NCI-H2081 (cell line): ENCODE measurements at regions not wholly inside any gene's neighbourhood (a gene's known extent, or its start where the extent isn't known, plus 50 kb on each side); places are given as distances from the start of the nearest gene placed in this dataset.
"Not testable (repeated sequence)": the region's sequence is repeated elsewhere in the genome, so short reads cannot be mapped to it uniquely, and the experiment has no call there.

Experiments
- DNase-seq, 2 experiments: peaks; one replicate each; lab custom pipeline; 2025; lab: John Stamatoyannopoulos, UW

- peak in 1 of 2 experiments; percentile 54 for DNase-seq
Measured at GRCh38 chr2:181790716-181791649, 100.5 kb upstream of the ITPRID2 start.

- no peak for DNase-seq
Measured at GRCh38 chr2:181792906-181793305, 98.6 kb upstream of the ITPRID2 start.

DNA sequence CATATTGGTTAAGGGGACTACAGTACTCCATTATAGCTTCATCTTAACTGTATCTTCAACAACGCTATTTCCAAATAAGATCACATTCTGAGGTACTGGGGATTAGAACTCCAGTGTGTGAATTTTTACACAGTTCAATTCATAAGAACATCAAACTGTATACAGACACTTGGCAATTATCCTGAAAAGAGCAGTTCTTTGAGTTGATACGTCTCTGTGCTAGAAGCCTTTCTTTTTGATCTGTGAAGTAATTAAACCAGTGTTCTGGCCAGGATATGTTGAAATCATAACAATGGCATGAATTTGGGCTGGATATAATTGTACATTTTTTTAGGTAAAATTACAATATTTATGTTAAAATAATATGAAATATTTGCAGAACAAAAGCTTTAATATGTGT, 93.5 kb upstream of the ITPRID2 start:
- DNase-seq, result no peak

DNA sequence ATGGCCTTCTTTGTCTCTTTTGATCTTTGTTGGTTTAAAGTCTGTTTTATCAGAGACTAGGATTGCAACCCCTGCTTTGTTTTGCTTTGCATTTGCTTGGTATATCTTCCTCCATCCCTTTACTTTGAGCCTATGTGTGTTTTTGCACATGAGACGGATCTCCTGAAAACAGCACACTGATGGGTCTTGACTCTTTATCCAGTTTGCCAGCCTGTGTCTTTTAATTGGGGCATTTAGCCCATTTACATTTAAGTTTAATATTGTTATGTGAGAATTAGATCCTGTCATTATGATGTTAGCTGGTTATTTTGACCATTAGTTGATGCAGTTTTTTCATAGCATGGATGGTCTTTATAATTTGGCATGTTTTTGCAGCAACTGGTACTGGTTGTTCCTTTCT, 89.2 kb upstream of the ITPRID2 start:
- DNase-seq, result not testable (repeated sequence)

DNA sequence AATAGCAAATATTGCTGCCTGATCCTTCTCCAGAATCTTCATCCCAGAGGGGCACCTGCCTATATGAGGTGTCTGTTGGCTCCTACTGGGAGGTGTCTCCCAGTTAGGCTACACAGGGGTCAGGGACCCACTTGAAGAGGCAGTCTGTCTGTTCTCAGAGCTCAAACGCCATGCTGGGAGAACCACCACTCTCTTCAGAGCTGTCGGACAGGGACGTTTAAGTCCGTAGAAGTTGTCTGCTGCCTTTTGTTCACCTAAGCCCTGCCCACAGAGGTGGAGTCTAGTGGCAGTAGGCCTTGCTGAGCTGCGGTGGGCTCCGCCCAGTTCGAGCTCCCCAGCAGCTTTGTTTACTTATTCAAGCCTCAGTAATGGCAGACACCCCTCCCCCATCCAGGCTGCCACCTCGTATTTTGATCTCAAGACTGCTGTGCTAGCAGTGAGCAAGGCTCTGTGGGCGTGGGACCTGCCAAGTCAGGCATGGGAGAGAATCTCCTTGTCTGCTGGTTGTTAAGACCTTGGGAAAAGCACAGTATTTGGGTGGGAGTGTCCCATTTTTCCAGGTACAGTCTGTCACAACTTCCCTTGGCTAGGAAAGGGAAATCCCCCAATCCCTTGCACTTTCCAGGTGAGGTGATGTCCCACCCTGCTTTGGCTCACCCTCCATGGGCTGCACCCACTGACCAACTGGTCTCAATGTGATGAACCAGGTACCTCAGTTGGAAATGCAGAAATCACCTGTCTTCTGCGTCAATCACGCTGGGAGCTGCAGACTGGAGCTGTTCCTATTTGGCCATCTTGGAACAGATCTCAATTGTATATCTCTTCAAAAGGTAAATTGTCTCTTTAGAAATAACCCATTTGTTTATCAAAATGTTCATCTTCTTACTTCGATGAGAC, 87.4 kb upstream of the ITPRID2 start:
- not testable (repeated sequence) for DNase-seq

DNA sequence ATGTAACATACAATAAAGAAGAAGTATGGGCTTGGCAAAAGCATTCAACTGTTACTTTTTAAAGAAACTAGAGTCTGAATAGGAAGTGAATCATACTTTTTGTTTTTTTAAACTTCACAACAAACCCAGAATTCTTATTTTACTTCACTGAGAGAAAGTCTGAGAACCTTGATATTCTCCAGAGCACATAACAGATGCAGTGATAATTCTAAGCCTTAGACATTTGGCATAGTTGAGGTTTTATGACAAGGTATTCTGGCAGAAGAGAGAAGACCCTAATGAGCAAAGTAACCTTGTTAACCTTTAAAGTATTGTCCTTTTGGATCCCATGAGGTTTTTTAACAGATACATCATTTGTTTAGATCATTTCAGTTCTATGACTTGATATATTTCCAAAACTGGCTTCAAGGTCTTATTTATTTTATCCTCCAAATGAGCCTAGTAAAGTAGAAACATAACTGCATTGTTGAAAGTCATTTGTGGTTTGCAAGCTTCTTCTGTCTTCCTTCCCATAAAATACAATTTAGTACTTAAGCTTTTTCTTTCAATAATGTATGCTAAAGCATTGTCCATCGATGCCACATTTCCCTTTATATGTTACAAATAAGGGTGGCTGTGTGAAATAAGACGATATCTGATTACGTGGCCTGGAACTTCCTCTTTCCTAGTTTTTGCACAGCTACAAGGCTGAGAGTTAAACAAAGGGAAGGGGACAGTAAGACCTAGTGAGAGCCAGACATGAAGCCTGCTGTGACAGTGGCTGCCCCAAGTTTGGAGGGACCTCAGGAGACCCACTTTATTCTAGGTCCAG, 86.1 kb upstream of the ITPRID2 start:
- no peak for DNase-seq

DNA sequence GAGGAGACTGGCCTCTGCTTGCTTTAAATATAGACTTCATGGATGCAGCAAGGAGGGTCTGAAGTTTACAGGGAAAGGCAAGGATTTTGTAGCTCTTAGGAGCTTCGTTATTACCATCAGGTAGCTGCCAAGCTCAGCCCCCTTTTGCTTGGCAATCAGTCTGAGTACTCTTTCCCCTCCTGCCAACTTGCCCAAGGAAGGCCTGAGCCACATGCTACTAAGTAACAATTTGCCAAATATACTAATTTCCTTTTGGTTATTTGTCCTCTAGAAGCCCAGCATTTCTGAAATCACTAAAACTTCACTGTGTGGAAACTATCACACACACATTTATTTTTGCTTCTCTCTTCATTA, 85.5 kb upstream of the ITPRID2 start:
- no peak for DNase-seq

DNA sequence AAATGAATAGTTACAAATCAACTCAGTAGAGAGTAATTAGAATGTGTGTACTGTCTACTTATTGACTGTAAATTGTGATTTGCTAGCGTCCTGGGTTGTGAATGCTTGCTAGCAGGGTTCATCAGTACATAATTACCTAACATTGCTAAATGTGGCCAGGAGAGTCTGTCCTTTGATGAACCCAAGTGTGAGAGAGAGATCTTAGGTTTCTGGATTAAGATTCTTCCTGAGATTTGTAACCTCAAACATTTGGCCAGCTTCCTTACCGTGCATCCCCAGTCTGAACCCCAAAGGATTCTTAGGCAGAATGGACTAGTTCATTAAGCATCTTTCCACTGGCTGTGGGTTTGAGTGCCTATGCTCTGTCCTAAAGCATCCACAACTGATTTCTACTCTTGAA, 84.0 kb upstream of the ITPRID2 start:
- no peak for DNase-seq

GRCh38 chr2:181810823-181811695, 80.5 kb upstream of the ITPRID2 start:
- peak in 1 of 2 experiments; percentile 26 for DNase-seq

- DNase-seq, result no peak
Measured at GRCh38 chr2:181812106-181812743, 79.3 kb upstream of the ITPRID2 start.

- no peak for DNase-seq
Measured at GRCh38 chr2:181814057-181814491, 77.5 kb upstream of the ITPRID2 start.

- DNase-seq, result no peak
Measured at GRCh38 chr2:181817509-181817908, 74.0 kb upstream of the ITPRID2 start.

DNA sequence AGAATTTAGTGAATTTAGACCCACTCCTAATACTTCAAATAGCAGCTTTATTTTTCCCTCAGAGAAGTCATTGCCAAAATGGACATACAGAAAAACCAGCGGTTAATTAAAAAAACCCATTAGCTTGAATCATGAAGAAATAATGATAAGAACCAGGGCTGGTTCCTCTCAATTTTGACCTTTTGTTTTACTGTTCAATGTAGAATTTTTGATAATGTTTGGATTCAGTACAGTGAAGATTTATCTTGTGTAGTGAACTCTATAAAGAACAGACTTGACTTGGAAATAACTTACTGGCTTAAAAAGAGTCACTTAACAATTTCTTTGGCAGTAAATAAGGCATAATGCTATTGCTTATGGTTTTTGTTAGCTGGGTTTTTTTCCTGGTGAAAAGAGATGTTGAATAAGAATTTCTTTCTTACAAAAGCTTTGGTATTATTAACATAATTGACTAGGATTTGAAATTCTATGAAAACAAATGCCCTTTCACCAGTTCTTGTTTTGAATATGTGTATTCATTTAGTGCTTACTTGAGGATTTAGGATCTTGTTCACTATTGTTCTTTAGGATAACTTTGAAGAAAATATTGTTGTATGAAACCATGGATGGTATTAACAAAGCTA, 73.4 kb upstream of the ITPRID2 start:
- no peak for DNase-seq

DNA sequence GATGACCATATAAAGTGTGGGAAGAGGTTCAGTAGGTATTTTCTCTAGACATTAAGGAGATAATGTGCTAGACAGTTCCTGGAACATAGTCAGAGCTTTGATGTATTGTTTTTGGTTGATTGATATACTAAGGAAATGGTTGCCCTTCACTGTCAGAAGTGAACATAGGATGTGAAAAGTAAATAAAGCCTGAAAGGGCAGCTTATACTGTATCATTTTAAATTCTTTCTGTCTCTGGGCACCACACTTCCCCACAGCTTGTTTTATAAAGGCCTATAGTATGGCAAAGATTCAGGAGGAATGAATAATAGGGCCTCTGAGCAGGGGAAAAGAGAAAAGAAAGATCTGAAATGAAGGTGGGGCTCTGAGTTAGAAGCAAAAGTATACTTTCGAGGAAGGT, 72.7 kb upstream of the ITPRID2 start:
- DNase-seq, result no peak

GRCh38 chr2:181821049-181821448, 70.5 kb upstream of the ITPRID2 start:
- no peak for DNase-seq

DNA sequence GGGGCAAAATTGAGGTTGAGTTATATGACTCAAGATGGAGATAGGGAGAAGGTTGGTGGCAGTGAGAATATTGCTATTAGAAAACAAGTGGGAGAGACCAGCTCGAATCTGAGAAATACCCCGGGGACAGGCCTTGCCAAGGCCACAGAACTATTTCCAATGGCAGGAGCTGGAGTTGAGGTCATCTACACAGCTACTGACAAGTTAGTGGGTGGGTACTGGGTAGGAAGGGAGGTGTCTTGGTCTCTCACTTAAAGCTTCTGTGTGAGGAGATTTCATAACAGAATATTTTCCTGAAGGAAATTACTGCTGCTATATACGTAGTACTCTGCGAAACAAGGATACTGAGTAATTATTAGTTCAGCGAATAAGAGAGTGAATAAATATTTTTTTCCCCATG, 69.4 kb upstream of the ITPRID2 start:
- no peak for DNase-seq

DNA sequence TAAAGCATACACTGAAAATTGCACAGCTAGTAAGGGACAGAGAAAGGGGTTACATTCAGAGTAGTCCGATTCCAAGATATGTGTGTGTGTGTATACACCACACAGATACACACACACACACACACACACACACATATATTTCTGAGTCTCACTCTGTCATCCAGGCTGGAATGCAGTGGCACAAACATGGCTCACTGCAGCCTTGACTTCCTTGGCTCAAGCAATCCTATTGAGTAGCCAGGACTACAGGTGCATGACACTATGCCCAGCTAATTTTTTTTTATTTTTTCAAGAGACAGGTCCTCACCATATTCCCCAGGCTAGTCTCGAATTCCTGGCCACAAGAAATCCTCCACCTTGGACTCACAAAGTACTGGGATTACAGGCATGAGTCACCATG, 68.1 kb upstream of the ITPRID2 start:
- DNase-seq, result no peak

DNA sequence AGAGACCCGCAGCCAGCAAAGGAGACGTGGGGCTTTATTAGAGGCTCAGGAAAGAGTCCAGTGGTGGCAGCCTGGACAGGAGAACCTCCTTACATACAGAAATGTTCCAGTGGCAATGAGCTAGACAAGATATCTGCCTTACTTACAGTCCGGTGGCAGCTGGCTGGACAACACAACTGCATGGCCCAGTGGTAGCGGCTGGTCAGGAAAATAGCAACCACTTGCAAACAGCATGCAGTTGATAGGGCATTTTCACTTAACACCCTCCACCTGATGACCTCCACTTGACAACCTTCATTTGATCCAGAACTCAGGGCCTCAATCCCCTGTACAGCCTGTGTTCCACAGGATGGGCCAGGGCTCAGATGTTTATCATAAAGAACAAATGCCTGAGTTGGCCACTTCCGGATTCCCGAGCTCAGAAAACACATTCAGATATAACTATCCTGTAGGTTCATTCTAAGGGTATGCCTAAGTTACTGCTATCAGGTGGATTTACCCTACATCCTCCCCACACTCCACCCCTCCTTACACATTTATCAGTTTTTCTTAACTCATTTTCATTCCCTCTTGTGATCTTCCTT, 63.3 kb upstream of the ITPRID2 start:
- no peak for DNase-seq

DNA sequence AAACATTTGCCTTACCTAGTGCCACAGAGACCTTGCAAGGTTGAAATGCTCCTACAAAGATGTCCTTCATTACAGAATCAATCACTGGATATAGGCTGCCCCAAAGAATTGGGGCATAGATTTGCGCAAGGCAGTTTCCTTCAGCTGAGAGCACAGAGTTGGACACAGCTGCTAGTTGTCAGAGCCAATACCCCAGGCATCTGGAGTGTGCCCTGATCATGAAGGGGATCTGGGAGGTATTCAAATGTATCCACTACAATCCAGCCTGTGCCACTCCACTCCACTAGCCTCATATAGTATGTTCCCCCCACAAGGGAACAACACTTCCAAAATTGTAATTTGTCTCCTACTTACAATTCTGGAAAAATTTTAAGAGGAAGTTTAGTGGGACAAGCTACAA, 62.3 kb upstream of the ITPRID2 start:
- DNase-seq, result no peak

- no peak for DNase-seq
Measured at GRCh38 chr2:181832015-181832414, 59.5 kb upstream of the ITPRID2 start.
